ENCODE measurements at regions not wholly inside any gene's neighbourhood (a gene's known extent, or its start where the extent isn't known, plus 50 kb on each side); places are given as distances from the start of the nearest gene placed in this dataset.

DNA sequence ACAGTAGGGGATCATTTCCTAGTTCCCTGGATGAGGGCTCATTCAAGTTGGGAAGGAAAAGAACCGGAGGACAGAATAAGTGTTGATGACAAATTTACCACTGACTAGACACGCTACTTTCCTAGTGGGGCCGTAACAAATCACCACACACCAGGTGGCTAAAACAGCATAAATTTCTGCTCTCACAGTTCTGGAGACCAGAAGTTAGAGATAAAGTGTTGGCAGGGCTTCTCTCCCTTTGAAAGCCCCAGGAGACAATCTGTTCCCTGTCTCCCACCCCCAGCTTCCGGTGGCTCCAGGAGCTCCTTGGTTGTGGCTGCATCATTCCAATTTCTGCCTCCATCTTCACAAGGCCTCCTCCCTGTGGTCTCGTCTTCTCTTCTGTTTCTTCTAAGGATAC, 65.4 kb upstream of the ARGLU1 start:
- TF ChIP-seq, protein P1, sequence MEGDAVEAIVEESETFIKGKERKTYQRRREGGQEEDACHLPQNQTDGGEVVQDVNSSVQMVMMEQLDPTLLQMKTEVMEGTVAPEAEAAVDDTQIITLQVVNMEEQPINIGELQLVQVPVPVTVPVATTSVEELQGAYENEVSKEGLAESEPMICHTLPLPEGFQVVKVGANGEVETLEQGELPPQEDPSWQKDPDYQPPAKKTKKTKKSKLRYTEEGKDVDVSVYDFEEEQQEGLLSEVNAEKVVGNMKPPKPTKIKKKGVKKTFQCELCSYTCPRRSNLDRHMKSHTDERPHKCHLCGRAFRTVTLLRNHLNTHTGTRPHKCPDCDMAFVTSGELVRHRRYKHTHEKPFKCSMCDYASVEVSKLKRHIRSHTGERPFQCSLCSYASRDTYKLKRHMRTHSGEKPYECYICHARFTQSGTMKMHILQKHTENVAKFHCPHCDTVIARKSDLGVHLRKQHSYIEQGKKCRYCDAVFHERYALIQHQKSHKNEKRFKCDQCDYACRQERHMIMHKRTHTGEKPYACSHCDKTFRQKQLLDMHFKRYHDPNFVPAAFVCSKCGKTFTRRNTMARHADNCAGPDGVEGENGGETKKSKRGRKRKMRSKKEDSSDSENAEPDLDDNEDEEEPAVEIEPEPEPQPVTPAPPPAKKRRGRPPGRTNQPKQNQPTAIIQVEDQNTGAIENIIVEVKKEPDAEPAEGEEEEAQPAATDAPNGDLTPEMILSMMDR (IDR thresholded peaks at IDR 0.05; ENCODE audit: control insufficient read depth, insufficient read depth, low read depth, low read length, missing control alignments), result no peak
- no peak for DNase-seq (ENCODE audit: low read depth)
- H3K4me3 ChIP-seq (ENCODE audit: control insufficient read depth, low read depth, low read length), result no peak overlapping the region

DNA sequence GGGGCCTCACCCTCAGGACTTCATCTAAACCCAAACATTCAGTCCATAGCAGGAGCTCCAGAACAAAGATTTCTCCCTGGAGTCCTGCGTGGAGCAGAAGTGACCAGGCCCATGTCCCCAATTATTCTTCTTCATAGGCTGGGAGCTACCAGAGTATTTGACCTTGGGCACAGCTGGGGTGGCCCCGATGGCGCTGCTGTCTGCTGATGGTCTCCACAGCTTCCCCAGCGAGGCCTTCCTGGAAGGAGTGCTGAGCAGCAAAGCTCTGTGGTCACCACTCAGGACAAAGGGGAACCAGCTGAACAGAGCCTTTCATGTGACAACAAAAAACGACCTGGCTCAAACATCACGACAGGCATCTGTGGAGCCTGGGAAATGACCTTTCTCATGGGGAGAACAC, 62.7 kb upstream of the ARGLU1 start:
- H3K4me3 ChIP-seq (ENCODE audit: control insufficient read depth, low read depth, low read length), result no peak overlapping the region
- no peak for DNase-seq (ENCODE audit: low read depth)
- TF ChIP-seq, protein P1 (IDR thresholded peaks at IDR 0.05; ENCODE audit: control insufficient read depth, insufficient read depth, low read depth, low read length, missing control alignments), result no peak

DNA sequence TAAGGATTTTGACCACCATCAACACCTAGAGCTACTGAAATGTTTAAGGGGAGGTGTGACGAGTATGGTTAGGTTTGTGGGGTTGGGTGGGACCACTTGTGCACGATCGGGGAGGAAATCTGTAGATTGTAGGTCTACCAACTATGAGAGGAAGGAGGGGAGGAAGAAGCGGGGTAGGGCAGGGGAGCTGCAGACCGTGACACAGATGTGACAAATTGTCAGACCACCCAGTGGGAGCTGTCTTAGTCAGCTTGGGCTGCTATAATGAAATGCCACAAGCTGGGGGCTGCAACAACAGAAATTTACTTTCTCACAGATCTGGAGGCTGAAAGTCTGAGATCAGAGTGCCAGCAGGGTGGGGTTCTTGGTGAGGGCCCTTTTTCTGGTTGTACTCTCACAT, 62.2 kb upstream of the ARGLU1 start:
- no peak for DNase-seq (ENCODE audit: low read depth)
- H3K4me3 ChIP-seq (ENCODE audit: control insufficient read depth, low read depth, low read length), result no peak overlapping the region
- TF ChIP-seq, protein P1 (IDR thresholded peaks at IDR 0.05; ENCODE audit: control insufficient read depth, insufficient read depth, low read depth, low read length, missing control alignments), result no peak

DNA sequence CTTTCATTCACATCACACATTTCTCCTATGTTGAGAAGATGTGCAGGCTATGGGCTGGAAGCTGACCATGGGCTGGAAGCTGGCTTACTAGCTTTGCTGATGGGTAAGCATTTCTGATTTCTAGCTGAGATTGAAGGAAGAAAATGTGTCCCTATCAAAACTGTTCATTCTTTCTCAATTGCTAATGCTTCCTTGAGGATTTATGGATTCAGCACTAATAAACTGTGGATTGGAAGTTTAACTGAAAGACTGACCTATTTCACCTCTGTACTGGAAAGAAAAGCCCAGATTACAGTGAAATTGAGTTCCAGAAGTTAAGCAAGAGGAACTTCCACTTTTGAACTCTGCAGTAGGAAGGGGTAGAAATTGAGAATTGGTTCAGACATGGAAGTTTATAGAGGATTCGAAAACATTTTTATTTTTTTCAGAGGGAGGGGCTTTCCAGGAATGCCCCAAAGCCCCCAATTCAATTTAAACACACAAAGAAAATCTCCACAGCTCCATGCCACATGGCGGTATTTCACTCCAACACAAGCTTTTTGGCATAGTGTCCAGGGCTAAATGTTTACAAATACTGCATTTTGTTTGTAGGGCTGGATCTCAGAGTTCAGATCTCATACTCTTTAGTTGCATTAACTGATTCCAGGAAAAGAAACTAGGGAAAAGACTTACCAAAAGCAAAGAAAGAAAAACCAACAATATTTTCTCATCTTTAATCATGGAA, 61.2 kb upstream of the ARGLU1 start:
- no peak for DNase-seq (ENCODE audit: low read depth)
- TF ChIP-seq, protein P1 (IDR thresholded peaks at IDR 0.05; ENCODE audit: control insufficient read depth, insufficient read depth, low read depth, low read length, missing control alignments), result no peak
- no peak overlapping the region for H3K4me3 ChIP-seq (ENCODE audit: control insufficient read depth, low read depth, low read length)

DNA sequence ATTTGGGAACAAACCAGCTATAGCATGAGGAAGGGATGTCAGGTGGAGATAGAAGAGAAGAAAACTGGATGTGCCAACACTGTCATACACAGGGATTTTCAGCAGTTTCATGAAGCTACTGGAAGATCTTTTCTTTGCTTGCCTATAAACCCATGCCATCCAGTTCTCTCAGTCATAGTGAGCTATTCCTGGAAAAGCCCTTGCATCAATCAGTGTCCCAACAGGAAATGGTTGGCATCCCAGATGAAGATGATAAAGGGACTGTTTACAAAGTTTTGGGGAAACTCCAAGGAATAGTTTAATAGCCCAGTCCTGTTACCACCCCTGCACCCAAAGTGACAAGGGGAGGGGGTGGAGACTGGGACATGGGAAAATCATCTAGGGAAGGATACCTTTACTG, 58.5 kb upstream of the ARGLU1 start:
- no peak for DNase-seq (ENCODE audit: low read depth)
- TF ChIP-seq, protein P1 (IDR thresholded peaks at IDR 0.05; ENCODE audit: control insufficient read depth, insufficient read depth, low read depth, low read length, missing control alignments), result no peak
- no peak overlapping the region for H3K4me3 ChIP-seq (ENCODE audit: control insufficient read depth, low read depth, low read length)

DNA sequence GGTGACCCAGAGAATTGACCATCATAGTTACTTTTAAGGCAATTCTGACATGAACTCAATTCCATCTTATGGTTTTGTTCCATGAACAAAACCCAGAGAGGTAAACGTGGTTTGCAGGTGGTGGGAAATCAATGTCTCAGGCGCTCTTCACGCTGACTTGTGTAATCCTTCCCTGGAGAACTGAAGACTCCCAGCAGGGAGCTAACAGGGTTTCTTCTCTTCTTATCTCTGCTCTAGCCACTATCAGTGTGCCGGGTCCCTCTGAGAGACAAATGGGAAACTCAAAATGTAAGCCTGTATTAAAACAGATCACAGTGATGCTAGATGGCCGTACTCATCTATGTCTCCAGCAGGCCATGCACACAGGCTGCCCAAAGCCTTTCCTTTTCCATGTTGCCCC, 57.6 kb upstream of the ARGLU1 start:
- TF ChIP-seq, protein P1 (IDR thresholded peaks at IDR 0.05; ENCODE audit: control insufficient read depth, insufficient read depth, low read depth, low read length, missing control alignments), result no peak

More for the DNA sequence above, 57.6 kb upstream of the ARGLU1 start:
- H3K4me3 ChIP-seq (ENCODE audit: control insufficient read depth, low read depth, low read length), result no peak overlapping the region
- no peak for DNase-seq (ENCODE audit: low read depth)
